22Rv1 (cell line): ENCODE measurements at regions not wholly inside any gene's neighbourhood (a gene's known extent, or its start where the extent isn't known, plus 50 kb on each side); places are given as distances from the start of the nearest gene placed in this dataset.

Source experiments
- CTCF ChIP-seq: fragments of 450-650 bp; IDR thresholded peaks from 2 replicates; pipeline ENCODE4 v1.5.1; 2017; ENCODE audit warnings: mild to moderate bottlenecking
- ZFX ChIP-seq: fragments of 450-650 bp; IDR thresholded peaks from 2 replicates; pipeline ENCODE4 v1.6.1; 2017; ENCODE audit warnings: antibody characterized with exemption, borderline replicate concordance

GRCh38 chr1:17994046-17994445, 113.6 kb upstream of the IGSF21 start:
- TF ChIP-seq CTCF (no peak), ZFX (no peak)
